GM21576 (cell line): ENCODE measurements at regions not wholly inside any gene's neighbourhood (a gene's known extent, or its start where the extent isn't known, plus 50 kb on each side); places are given as distances from the start of the nearest gene placed in this dataset.

Source experiments
- ATAC-seq: cut with Tn5 transposase; IDR thresholded peaks from one replicate; pipeline ENCODE4 v1.9.1; 2021; ENCODE audit warnings: mild to moderate bottlenecking, moderate library complexity; ENCODE audit not compliant: unreplicated experiment

DNA sequence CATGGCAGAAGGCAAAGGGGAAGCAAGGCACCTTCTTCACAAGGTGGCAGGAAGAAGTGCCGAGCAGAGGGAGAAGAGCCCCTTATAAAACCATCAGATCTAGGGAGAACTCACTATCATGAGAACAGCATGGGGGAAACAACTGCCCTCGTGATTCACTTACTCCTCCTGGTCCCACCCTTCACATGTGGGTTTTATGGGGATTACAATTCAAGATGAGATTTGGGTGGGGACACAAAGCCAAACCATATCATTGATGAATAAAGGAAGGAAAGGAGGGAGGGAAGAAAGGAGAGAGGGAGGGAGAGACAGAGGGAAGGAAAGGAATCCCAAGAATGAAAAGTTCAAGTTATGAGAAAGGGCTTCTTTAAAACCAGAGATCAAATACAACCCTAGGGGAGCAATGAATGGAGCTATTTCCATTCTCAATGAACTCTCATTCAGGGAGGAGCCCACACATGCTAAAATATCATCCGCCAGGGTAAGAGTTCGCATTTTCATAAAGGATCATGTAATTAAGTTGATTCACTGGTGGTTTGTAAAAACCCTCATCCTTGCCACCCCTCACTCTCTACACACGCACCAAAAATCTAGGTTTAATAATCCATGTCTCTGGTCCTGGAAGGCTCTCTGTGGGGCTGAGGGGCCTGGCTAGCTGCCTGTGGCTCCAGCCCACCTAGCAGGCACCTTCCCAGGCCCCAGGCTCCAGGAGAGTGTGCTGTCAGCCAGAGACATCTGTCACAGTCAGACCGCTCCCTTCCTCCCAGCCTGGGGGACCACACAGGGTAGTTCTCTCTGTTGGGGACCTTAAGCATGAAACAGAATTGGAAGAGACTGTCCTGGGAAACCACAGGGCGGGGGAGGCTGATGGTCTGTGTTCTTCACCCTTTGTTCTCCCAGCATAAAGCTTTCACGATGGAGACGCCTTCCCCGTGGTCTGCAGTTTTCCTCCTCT, 94.0 kb downstream of the CCDC185 start:
- ATAC-seq: no peak

DNA sequence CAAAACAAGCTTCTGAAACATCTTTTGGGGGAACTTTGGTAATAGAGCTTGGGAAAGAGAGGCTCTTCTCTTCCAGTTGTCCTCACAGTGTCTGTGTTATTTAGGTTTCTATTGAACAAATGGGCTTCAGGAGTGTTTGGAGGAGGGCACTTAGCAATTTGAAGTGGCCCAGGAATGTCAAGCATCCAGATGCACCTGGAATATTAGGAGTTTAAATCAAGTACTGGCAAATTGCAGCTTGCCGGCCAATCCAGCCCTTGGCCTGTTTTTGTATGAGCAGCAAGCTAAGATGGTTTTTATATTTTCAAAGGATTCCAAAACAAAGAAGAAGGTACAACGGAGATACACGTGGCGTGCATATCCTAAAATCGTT, 94.7 kb downstream of the CCDC185 start:
- no peak for ATAC-seq

DNA sequence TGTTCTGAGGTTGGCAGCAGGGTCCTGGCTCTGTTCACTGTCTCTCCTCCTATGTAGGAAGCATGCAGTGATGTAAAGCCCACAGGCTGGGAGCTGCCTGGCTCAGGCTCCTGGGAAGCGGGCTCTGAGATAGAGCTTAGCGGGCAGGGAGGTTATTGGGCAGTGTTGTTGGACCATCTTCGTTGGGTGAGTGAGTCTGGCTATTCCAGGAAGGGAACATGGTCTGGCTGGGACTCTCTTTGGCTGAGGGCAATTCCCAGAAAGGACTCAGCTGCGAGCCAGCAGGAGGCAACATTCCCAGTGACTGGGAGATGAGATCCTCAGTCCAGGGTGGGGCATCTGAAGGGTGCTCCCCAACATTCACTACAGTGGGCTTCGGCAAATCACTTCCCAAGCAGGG, 96.2 kb downstream of the CCDC185 start:
- ATAC-seq: no peak

DNA sequence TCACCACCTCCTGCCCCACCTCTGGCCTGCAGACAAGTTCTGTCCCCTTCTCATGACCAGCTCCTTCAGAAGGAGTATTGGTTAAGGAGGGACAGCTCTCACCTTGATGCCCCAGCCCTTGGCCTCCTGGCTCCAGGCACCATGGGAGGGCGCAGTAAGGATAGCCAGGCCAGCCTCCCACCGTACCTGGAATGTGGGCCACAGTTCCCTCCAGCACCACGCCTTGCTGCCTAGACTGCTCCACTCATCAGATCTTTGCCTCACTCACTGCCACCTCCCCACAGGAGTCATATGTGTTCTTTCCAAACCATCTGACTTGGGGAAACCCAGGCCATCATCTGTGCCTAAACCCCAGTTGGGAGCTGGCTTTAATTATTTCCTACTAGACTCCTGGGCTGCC, 97.0 kb downstream of the CCDC185 start:
- ATAC-seq: no peak
